C4-2B (cell line): ENCODE measurements at regions not wholly inside any gene's neighbourhood (a gene's known extent, or its start where the extent isn't known, plus 50 kb on each side); places are given as distances from the start of the nearest gene placed in this dataset.

Experiments
- ZFX ChIP-seq: fragments of 450-650 bp; IDR thresholded peaks from 2 replicates; pipeline ENCODE4 v1.6.1; 2017
- TF ChIP-seq, protein P1 (sequence below): fragments of 450-650 bp; conservative IDR thresholded peaks from 2 replicates; pipeline ENCODE4 v1.5.1; 2017; ENCODE audit warnings: mild to moderate bottlenecking

DNA sequence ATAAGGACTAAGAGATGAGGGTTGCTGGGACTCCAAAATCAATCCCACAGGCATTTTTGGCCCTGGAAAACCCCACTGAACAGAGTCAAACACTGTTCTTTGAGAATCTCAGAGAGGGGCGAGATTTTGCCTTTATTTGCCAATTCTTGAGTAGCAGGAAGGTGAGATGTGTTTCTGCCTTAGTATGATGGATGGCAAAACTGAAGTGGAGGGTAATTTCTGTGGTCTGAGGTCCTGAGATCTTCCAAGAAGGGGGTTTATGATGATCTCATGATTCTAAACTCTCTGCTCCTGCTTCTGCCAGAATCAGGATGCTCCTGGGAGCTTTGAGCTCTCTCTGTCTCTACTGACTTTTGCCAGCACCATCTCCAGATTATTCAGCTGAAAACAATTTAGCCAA is 174.8 kb upstream of the CLINT1 start:
- TF ChIP-seq, protein P1, sequence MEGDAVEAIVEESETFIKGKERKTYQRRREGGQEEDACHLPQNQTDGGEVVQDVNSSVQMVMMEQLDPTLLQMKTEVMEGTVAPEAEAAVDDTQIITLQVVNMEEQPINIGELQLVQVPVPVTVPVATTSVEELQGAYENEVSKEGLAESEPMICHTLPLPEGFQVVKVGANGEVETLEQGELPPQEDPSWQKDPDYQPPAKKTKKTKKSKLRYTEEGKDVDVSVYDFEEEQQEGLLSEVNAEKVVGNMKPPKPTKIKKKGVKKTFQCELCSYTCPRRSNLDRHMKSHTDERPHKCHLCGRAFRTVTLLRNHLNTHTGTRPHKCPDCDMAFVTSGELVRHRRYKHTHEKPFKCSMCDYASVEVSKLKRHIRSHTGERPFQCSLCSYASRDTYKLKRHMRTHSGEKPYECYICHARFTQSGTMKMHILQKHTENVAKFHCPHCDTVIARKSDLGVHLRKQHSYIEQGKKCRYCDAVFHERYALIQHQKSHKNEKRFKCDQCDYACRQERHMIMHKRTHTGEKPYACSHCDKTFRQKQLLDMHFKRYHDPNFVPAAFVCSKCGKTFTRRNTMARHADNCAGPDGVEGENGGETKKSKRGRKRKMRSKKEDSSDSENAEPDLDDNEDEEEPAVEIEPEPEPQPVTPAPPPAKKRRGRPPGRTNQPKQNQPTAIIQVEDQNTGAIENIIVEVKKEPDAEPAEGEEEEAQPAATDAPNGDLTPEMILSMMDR = no peak
- no peak for TF ChIP-seq ZFX
